ENCODE measurements at regions not wholly inside any gene's neighbourhood (a gene's known extent, or its start where the extent isn't known, plus 50 kb on each side); places are given as distances from the start of the nearest gene placed in this dataset.
A peak's percentile ranks its signal among the peaks of the same experiment; 100 is the strongest.

DNA sequence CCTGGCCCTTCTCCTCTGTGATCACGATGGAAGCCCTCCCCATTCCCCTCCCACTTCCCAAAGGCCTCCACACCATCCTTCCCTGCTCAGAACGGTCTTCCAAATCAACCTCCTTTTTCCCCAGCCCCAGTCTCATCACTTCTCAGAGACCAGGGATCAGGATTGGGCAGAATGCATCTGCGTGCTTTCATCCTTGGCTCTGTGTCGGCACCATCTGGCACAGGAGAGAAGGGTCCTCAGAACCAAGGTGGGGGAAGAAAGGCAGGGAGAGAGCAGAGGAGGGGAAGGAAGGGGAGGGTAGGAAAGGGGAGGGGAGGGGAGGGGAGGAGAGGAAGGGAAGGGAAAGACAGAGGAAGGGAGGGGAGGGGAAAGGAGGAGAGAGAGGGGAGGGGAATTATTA is 52.4 kb upstream of the FICD start:
- DNase-seq: no peak

DNA sequence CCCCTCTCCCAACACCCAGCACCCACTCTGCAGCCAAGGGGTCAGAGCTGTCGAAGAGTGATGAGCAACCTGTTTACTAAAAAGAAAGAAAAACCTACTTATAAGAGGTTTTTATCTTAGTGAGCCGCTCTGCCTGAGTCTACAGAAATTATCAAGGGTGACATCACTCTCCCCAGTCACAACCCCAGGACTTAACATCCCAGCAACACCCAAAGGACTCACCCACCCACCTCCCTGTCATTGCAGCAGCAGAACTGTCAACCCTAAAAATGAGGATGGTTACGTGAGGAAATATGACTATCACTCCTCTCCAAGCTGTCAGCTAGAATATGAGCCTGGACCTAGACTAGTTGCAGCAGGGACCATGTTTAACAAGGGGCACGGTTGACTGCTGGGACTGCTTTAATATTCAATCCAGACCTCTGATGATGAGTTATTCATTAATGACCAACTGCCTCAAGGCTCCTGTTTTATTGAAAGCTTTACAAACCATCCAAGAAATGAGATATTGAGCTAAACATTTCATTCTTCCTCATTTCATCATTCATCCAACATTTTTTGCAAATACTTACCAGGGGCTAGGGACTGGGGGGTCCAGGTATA is 53.9 kb upstream of the FICD start:
- no peak for DNase-seq

DNA sequence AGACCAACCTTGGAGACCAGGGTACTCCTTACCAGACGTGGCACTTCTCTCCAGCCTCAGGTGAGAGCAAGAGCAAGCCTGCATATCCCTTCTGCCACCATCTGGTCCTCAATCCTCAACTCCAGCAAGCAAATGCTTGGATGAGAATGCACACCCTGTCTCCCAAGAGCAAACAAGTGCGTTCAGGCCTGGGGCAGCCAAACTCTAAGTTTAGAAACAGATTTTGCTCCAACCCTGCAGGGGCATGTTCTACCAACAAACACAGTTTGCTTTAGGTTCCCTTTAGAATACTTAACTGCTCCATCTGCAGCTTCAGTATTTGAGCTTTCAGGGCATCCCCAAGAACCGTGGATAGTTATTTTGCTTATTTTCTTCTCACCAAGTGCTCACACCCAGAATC is 55.9 kb upstream of the FICD start:
- DNase-seq: no peak

DNA sequence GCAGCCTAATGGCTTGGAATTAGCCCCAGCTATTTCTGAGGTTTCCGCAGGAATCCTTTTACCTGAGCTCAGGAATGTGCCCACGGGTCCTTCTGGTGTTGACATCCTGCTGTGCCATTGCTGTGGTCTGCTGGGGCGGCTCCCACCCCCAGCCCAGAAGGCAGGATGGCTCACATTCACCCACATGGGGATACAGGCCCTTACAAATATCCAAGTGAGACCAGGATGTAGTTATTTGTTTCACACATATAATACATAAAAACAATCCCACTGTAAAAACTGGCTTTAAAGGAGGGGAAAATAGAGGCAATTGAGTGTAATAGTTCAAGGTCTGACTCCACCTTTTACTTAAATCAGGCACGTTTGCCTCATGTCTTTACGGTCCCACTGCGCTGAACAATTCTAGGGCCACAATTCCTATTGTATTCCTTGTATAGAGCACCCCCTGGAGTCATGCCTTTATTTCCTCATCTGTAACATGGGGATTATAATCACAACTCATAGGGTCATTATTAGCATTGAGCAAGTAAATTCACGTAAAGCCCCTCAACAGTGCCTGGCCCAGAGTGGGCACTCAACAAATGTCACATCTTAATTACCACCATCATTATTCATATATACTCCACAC is 57.2 kb upstream of the FICD start:
- DNase-seq: peak; percentile 12

DNA sequence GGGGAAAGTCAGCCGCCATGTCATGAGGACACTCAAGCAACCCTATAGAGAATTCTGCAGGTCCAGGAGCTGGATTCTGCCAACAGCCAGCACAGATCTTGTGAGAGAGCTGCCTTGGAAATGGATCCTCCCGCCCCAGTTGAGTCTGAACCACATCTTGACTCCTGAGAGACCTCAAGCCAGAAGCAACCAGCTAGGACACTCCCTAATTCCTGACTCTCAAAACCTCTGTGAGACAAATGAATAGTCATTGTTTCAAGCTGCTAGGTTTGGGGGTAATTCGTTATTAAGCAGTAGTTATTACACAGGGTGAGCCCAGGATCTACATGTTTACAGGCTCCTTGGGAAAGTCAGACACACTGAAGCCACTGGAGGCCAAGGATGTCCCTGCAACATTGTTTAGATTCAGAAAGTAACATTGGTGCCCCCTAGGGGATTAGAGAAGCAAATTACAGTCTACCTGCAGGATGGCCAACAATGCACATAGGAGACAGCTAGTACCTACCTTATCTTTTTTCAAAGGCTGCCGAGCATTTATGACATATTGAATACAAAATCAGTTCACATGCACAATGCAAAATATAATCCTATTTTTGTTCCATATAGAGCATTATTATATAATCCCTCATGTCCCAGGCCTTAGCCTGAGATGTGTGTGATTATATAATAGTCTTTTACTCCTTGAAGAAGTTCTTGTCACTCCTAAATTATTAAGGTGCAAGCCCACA is 57.9 kb upstream of the FICD start:
- peak; percentile 60 for DNase-seq

DNA sequence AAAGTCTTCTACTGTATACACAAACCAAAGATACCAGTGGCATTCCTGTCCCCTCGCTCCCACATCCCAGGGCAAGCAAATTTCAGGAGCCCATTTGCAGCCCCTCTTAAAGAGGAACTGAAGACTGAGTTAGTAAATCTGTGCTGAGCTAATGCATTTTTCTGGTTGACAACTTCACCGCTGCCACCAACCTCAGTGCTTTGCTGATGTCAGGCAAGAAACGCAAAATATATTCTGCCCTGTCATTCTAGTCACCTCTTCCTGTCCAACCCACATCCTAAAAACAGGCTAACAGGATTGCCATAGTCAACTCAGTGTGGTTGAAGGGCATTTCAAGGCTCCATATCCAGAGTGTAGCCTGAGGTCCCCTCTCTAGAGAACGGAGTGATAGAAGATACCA is 59.4 kb upstream of the FICD start:
- DNase-seq: no peak

DNA sequence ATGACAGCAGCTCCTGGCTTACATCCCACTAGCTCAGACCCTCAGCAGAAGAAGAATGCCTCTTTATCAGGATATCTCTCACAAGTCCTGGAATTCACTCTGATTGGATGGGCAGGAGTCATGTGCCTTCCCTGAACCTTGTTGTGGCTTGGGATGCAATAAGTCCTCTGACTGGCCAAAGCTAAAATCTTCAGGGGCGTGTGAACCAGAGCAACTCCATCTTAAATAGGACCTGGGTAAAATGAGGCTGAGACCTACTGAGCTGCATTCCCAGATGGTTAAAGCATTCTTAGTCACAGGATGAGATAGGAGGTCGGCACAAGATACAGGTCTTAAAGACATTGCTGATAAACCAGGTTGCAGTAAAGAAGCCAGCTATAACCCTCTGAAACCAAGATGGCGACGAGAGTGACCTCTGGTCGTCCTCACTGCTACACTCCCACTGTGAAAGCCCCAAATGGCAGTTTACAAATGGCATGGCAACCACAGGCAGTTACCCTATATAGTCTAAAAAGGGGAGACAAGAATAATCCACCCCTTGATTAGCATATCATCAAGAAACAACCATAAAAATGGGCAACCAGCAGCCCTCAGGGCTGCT is 60.4 kb upstream of the FICD start:
- no peak for DNase-seq

DNA sequence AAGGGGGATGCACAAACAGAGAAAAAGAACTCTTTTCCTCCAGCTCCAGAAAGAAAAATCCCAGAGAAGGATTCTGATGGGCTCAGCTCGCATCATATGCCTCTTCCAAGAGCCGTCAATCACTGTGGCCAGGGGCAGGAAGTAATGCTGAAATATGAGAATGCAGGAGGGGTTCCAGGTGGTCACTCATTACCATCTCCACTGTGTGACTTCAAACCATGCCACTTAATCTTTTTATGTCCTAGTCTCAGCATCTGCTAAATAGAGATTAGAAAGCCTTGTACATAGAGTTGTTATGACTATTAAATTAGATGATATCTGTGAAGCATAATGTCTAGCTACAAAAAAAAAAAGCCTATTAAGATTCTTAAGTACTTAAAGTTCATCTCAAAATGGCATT is 65.6 kb upstream of the FICD start:
- no peak for DNase-seq

DNA sequence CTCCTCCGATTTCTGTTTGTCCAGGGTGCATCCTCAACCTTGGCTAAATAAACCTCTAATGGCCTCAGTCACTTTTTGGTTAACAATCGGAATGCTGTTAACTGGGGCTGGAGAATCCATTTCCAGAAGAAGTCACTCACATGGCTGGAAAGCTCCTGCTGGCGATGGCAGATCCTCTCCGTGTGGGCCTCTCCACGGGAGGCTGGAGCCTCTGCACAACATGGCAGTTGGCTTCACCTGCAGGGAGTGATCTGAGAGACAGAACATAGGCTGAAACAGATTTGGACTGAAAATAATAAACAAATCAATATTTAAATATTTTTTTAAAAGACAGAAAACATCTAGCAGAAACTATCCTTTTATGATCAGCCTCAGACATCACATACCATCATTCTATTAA is 66.8 kb upstream of the FICD start:
- DNase-seq: no peak

DNA sequence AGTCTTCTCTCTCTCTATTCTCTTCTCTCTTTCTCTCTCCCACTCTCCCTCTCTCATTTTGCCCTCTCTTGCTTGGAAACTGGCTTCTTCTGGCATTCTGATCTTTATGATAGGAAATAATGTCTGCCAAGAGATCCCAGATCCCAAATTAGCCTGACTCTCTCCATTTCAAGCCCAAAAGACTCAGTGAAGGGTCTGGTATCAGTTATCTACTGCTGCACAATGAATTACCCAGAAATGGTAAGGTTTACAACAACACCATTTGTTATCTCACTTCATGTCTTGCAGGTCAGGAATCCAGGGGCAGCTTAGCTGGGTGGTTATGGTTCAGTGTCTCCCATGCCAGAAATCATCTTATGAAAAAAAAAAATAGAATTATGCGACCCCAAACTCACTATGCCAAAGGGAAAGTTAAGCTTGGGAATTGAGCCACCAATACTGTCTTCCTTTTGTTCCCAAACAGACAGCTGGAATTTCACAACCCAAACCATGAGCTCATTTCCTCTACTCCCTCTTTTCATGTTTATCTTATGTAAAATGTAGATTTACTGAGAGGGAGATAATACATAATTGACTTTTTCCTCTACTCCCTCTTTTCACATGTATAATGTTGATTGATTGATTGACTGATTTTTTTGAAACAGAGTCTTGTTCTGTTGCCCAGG is 67.8 kb upstream of the FICD start:
- peak; percentile 71 for DNase-seq

DNA sequence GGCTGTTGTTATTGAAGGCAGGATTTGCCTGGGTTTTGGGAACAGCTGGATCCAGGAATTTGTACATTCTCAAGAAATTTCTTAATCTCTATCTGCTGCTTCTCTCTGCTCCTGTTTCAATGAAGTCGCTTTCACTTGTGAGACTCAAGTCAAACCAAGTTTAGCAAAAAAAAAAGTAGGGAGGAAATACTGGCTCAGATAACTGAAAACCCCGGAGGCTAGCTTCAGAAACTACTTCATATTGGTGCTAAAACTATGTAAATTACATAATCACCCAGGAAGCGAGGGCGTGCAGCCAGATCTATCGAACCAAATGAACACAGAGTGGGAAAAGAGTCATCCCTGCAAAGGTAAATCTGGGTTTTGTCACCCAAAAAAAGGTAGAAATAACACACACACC is 68.3 kb upstream of the FICD start:
- peak; percentile 50 for DNase-seq

DNA sequence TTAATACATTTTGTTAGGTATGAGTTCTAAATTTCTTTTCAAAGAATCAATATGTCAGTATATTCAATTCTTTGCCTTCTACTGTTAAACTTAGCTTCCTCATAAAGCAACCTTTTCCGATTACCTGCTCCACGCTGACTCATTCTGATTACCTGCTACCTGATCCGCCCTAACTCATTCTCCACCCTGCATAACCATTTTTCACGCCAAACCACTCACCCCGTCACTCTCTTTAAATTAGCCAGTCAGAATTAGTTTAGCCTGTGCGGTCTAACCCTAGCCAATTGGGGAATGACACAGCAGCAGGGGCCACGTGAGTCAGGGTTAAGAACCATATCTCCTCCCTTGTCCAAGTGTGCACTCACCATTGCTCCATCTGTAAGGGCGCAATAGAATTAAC is 72.2 kb upstream of the FICD start:
- no peak for DNase-seq

DNA sequence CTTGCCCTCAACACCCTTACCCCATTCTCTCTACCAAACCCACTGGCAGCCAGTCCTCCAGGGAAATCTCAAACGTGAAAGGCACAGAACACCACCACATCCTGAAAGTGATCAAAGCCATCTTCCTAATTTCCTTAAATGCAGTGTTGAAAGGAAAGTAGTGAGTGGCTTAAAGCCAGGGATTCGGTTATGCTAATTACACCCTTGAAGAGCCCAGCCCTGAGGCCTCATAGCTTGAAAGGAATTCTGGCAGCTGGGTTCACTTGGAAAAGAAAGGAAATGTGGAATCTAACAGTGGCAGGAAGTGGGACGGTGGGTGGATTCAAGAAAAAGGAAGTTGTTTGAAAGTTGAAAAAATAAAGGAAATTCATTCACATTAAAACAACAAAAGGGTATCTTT is 73.0 kb upstream of the FICD start:
- peak; percentile 14 for DNase-seq

DNA sequence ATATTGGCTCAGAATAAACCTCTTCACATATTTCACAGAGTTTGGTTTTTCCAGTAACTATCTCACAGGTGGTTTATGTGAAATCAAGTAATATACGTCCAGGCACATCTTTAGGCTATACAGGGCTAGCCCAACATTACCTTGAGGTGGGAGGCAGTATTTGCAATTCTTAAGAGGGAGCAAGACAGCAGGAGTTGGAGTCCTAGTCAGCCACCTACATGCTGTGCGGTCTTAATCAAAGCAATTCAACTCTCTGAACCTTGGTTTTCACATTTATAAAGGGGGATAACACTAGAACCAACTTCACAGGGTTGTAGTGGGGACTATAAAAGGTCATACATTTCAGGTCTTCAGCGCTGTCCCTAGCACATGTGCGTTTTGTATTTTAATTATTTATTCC is 73.5 kb upstream of the FICD start:
- DNase-seq: no peak

DNA sequence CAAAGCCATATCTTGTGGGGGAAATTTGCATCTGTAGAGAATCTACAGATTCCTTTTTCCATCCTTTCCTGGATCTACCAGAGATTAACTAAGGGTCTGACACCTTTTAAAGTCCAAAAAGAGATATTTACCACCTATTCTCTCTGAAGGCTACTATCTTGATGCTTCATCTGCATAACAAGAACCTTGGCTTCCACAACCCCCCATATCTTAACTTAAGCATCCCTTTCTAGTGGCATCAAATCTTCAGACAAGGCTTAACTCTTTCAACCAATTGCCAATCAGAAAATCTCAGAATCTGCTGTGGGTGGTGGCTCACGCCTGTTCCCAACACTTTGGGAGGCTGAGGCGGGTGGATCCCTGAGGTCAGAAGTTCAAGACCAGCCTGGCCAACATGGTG is 74.3 kb upstream of the FICD start:
- DNase-seq: no peak

DNA sequence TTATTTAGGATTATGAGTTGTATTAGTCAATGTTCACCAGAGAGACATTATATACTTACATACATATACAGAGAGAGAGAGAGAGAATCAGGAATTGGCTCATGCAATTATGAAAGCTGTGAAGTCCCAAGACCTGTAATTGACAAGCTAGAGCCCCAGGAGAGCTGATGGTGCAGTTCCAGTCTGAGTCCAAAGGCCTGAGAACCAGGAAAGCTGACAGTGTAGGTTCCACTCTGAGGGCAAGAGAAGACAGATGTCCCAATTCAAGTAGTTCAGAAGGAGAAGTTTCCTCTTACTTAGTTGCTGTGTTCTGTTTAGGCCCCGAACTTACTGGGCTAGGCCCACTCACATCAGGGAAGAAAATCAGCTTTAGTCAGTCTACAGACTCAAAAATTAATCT is 76.4 kb upstream of the FICD start:
- DNase-seq: no peak

DNA sequence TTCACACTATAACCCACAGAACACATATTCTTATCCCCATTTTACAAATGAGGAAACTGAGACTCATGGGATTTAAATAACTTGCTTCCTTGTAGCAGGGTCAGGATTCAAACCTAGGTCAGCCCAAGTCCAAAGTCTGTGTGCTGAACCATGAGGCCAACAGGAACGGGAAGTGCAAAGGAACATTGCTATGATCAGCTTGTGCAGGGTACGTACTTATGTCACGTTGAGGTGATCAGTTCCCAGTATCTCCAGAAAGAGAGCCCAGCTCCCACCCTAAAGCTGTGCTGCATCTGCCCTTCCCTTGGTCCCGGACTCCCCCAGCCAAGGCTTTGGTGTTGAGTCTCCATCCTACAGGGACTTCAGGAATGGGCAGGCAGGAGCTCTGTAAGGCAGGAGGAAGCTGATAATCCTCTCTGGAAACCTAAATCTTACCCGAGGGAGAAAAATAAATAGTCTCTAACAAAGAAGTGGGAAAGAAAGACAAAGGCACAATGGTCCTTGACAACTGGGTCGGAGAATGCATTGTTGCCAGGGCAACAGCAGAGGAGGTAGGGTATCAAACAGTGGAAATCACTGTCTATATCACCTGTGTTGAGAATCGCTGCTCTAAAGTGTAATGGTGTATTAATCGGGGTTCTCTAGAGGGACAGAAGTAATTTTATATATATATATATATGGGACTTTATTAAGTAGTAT is 82.5 kb upstream of the FICD start:
- DNase-seq: no peak

DNA sequence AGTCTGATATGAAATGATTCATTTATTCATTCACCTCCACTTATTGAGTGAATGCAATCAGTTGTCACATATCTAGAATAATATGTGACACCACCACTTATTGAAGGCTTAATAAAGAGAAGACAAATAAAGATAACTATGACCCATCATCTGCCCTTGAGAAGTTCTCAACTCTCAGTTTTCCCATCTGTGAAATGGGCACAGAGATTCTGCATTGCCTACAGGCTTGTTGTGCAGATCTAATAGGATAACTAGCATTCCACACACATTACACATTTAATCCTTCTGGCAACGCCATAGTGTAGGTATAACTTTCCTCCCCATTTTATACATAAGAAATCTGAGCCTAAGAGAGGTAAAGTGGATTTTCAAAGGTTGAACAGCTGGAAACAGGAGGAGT is 84.2 kb upstream of the FICD start:
- no peak for DNase-seq

DNA sequence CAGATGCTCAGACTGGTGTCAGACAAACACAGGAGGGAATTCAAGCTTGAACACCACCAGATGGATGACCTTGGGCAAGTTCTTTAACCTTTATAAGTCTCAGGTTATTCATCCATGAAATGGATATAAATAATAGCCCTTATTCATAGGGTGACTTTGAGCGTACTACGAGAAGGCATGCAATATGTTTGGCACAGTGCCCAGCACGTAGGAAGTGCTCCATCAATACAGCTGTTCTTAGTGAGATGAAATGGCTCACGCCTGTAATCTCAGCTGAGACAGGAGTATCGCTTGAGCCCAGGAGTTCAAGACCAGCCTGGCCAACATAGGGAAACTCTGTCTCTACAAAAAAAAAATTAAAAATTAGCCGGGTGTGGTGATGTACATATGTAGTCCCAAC is 84.8 kb upstream of the FICD start:
- DNase-seq: peak; percentile 18

DNA sequence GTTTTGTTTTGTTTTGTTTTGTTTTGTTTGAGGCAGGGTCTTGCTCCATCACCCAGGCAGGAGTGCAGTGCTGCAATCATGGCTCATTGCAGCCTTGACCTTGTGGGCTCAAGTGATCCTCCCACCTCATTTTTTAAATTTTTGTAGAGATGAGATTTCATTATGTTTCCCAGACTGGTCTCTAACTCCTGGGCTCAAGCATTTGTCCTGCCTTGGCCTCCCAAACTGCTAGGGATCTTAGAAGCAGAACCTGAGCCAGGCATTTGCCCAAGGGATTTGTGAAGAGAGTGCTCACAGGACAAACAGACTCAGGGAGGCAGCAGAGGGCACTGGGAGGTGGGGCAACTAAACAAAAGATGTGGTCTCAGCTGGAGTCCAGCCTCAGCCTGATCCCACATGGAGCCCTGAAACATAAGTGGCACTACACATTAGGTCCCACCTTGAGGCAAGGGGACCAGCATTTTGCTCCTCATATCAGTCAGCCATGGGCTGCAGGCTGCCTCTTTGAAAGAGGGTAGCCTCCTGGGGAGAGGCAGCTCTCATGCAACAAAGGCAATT is 86.2 kb upstream of the CMKLR1 start:
- peak; percentile 6 for DNase-seq

DNA sequence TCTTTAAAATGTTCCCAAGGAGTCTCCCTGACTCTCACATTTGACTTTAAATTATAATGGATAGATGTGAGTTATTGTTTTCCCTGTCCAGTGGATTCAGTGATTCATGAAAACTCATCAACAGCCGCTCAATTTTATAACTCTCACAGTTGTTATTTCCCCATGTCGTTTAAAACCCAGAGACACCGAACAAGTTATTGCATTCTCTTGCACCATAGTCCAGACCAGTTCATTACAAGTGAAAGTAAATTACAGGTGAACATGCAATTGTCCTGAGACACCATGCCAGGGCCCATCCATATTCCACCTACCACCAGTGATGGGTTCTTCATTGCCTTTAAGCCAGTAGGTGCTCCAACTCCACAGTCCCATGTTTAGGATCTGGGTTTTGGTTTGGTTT is 85.7 kb upstream of the CMKLR1 start:
- no peak for DNase-seq

DNA sequence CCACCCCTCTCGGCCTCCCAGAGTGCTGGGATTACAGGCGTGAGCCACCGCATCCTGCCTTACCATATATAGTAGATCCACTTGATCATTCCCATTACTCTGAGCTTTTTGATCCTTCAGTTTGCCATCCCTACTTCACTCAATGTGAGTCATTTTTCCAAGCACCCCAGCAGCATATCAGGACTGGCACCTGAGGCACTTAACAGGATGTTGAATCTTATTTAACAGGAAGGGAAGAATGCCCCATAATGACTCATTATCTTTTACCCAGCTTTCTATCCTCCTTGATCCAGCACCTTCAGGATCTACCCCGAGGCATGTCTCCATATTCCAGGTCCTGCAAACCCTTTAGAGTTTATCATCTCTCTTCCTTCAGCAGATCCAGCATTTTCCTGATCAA is 84.9 kb upstream of the CMKLR1 start:
- DNase-seq: no peak

DNA sequence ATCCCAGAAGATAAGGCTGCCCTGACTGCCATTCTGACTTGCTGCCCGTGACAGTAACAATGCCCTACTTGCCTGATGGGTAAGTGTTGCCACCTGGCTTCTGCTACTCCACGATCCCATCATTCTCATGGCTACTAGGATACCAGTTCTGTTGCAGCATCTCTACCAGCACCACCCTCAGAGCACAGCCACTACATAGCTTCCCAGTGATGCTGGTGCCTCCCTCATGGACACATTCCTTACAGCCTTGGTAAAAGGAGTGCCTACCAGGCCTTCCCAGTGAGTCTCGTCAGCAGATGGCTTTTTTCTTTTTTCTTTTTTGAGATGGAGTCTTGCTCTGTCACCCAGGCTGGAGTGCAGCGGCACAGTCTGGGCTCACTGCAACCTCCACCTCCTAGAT is 84.4 kb upstream of the CMKLR1 start:
- no peak for DNase-seq

All from HCEC 1CT (cell line).